Karpas-422 (cell line): ENCODE measurements at regions not wholly inside any gene's neighbourhood (a gene's known extent, or its start where the extent isn't known, plus 50 kb on each side); places are given as distances from the start of the nearest gene placed in this dataset.

Source experiments
- DNase-seq: peaks from one replicate; pipeline ENCODE4 v3.0.0-alpha.2; 2015
- H2AFZ ChIP-seq: fragments of 200-600 bp; sonication (generic); 2 replicates; pipeline ENCODE4 v1.6.1; 2014; ENCODE audit warnings: antibody characterized with exemption, low read length, mixed read lengths
- H3K27ac ChIP-seq: fragments of 200-600 bp; sonication (generic); 2 replicates; pipeline ENCODE4 v1.5.1; 2014; ENCODE audit warnings: mild to moderate bottlenecking, low read length, moderate library complexity
- H3K27me3 ChIP-seq: fragments of 200-600 bp; sonication (generic); 2 replicates; pipeline ENCODE4 v1.6.1; 2014; ENCODE audit warnings: low read length, mixed read lengths
- H3K36me3 ChIP-seq: fragments of 200-600 bp; sonication (generic); 2 replicates; pipeline ENCODE4 v1.6.1; 2014; ENCODE audit warnings: low read length, mixed read lengths; ENCODE audit not compliant: insufficient read depth
- H3K4me1 ChIP-seq: fragments of 200-600 bp; sonication (generic); 2 replicates; pipeline ENCODE4 v1.6.1; 2014; ENCODE audit warnings: mild to moderate bottlenecking, low read length, mixed read lengths
- H3K4me2 ChIP-seq: fragments of 200-600 bp; sonication (generic); 2 replicates; pipeline ENCODE4 v1.6.1; 2014; ENCODE audit warnings: low read length, low read depth, mild to moderate bottlenecking; ENCODE audit not compliant: poor library complexity, severe bottlenecking
- H3K4me3 ChIP-seq: fragments of 200-600 bp; sonication (generic); 2 replicates; pipeline ENCODE4 v1.5.1; 2014; ENCODE audit warnings: mild to moderate bottlenecking, antibody characterized with exemption, low read length, mixed read lengths
- H3K79me2 ChIP-seq: fragments of 200-600 bp; sonication (generic); 2 replicates; pipeline ENCODE4 v1.6.1; 2014; ENCODE audit warnings: mild to moderate bottlenecking, low read length, mixed read lengths
- H3K9ac ChIP-seq: fragments of 200-600 bp; sonication (generic); 2 replicates; pipeline ENCODE4 v1.6.0; 2014; ENCODE audit warnings: low read length
- H3K9me2 ChIP-seq: fragments of 200-600 bp; sonication (generic), shearing (Covaris generic); replicated peaks from 2 replicates; pipeline ENCODE4 v1.6.0; 2014; ENCODE audit warnings: mild to moderate bottlenecking, low read length, moderate library complexity; ENCODE audit not compliant: insufficient read depth
- H3K9me3 ChIP-seq: fragments of 300-700, 200-600 bp; sonication (generic); 2 replicates; pipeline ENCODE4 v1.6.1; 2014; ENCODE audit warnings: low read length, mixed read lengths
- H4K20me1 ChIP-seq: fragments of 200-600 bp; sonication (generic); 2 replicates; pipeline ENCODE4 v1.6.1; 2014; ENCODE audit warnings: mild to moderate bottlenecking, antibody characterized with exemption, low read length, low read depth; ENCODE audit not compliant: insufficient read depth

DNA sequence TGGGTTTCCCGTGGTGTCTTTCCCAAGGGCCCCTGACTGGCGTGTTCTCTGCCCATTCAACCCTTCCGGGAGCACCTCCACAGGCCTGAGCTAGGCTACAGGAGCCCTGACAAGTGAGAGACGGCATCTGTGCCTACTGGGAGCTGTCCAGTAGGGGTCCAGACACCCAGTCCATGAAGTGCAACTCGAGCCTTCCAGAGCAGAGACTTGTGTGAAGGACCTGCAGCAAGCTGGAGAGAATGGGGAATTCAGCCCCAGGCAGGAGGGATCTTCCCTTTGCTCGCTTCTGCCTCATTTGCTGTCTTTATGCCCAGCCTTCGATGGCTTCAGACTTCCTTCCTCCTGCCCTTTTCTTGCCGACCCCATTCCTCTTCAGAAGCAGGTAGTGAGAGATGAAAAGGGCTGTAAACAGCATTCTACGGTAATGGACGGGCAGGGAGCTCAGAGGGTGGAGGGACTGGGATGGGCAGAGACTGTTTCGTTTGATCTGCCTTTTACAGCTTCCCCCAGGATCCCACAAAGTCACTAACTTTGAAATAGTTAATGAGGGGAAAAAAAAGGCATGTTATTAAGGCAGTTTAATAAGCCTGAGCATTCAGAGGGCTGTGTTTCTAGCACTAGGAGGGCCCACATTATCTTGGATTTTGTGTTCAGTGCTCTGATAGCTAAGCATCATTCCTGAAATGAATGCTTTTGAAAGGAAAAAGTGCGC, 327.6 kb downstream of the FGF9 start:
- H3K9ac ChIP-seq = no peak overlapping the region
- H4K20me1 ChIP-seq = no peaks in the 10 kb centered on the region
- no peaks in the 10 kb centered on the region for H3K36me3 ChIP-seq
- DNase-seq = no peak
- H3K27me3 ChIP-seq = no peaks in the 10 kb centered on the region
- H3K9me2 ChIP-seq = no peaks in the 10 kb centered on the region
- H2AFZ ChIP-seq = no peak overlapping the region
- no peaks in the 10 kb centered on the region for H3K9me3 ChIP-seq
- H3K27ac ChIP-seq = no peak overlapping the region
- H3K79me2 ChIP-seq = no peaks in the 10 kb centered on the region
- H3K4me2 ChIP-seq = no peak overlapping the region
- H3K4me3 ChIP-seq = no peak overlapping the region
- no peaks in the 10 kb centered on the region for H3K4me1 ChIP-seq

DNA sequence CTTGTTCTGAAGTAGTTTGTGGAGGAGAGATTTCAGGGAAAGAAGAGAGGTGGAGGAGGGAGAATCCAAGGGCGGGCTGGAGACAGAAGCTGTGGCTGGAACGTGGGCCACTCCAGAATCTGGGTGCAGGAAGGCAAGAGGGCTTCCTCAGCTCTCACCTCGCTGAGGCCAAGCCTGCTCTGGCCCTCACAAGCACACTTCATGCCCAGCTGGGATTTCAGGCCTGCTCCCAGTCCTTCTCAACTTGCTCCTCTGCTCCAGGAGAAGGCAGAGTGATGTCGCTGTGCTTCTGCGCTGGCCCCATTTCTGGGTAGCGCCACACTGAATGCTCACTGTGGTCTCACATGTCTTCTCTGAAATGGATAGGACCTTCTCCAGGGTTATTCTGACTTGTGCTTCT, 328.8 kb downstream of the FGF9 start:
- Histone ChIP-seq H4K20me1 (no peaks in the 10 kb centered on the region), H3K27ac (no peak overlapping the region), H3K79me2 (no peaks in the 10 kb centered on the region), H3K4me1 (no peaks in the 10 kb centered on the region), H3K9ac (no peak overlapping the region), H3K27me3 (no peaks in the 10 kb centered on the region), H3K9me3 (no peaks in the 10 kb centered on the region), H2AFZ (no peak overlapping the region), H3K4me2 (no peak overlapping the region), H3K36me3 (no peaks in the 10 kb centered on the region), H3K4me3 (no peak overlapping the region), H3K9me2 (no peaks in the 10 kb centered on the region)
- no peak for DNase-seq

DNA sequence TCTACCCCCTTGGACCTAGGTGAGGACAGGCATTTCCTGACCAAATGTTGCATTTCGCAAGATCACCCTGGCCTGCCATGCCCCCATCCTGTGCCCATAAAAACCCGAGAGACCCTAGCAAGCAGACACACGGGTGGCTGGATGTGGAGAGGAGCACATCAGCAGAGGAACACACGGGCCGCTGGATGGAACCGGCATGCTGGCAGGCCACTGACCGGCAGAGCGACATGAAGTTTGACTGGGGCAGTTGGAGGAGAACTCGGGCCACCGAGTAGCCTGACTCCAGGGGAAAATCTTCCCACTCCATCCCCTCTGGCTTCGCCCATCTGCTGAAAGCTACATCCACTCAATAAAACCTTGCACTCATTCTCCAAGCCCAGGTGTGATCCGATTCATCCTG, 329.3 kb downstream of the FGF9 start:
- H3K9me2 ChIP-seq = no peaks in the 10 kb centered on the region
- no peak overlapping the region for H2AFZ ChIP-seq
- H3K9me3 ChIP-seq = no peaks in the 10 kb centered on the region
- no peaks in the 10 kb centered on the region for H4K20me1 ChIP-seq
- no peak for DNase-seq
- H3K79me2 ChIP-seq = no peaks in the 10 kb centered on the region
- no peak overlapping the region for H3K9ac ChIP-seq
- H3K4me3 ChIP-seq = no peak overlapping the region
- no peaks in the 10 kb centered on the region for H3K36me3 ChIP-seq
- no peak overlapping the region for H3K4me2 ChIP-seq
- no peaks in the 10 kb centered on the region for H3K27me3 ChIP-seq
- H3K27ac ChIP-seq = no peak overlapping the region
- no peaks in the 10 kb centered on the region for H3K4me1 ChIP-seq

DNA sequence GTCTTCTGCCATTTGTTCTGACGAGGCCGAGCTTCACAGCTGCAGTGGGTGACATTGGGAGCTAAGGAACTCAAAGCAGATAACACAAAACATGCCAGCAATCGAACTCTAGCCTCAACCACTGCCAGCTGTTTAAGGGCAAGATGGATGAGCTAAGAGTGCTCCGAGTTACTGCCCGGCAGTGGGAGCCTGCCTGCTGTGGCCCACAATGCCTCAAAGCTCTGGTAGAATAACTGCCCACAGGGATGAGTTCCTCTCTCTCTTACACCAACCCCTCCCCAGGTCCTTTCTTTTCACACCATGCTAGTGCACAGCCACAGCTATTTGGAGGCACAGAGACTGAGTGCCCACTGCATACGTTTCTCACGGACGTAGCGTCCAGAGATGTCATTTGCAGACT, 330.5 kb downstream of the FGF9 start:
- Histone ChIP-seq H4K20me1 (no peaks in the 10 kb centered on the region), H3K79me2 (no peaks in the 10 kb centered on the region), H3K27me3 (no peaks in the 10 kb centered on the region), H3K4me1 (no peaks in the 10 kb centered on the region), H3K9me3 (no peaks in the 10 kb centered on the region), H2AFZ (no peak overlapping the region), H3K27ac (no peak overlapping the region), H3K4me3 (no peak overlapping the region), H3K36me3 (no peaks in the 10 kb centered on the region), H3K9me2 (no peaks in the 10 kb centered on the region), H3K4me2 (no peak overlapping the region), H3K9ac (no peak overlapping the region)
- no peak for DNase-seq

DNA sequence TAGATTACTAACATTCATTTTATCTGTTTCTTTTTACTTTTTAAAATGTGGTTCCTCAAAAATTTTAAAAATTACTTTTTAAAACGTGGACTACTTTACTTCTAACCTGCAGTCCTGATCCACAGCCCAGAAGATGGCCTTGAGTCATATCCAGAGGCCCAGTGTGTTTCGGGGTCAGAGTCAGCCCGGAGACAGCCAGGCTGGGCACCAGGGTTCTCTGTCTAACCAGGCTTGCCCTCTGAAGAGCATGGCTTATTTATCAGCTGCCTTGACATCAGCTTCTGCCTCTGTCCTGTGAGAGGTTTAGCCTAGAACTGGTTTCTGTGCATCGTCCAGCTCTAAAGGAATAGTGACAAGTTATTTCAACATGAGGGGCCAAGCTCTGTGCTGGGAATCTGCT, 332.0 kb downstream of the FGF9 start:
- no peak overlapping the region for H3K27ac ChIP-seq
- no peaks in the 10 kb centered on the region for H3K9me3 ChIP-seq
- H3K36me3 ChIP-seq = no peaks in the 10 kb centered on the region
- H2AFZ ChIP-seq = no peak overlapping the region
- no peaks in the 10 kb centered on the region for H3K9me2 ChIP-seq
- no peak overlapping the region for H3K9ac ChIP-seq
- H3K4me2 ChIP-seq = no peak overlapping the region
- H3K79me2 ChIP-seq = no peaks in the 10 kb centered on the region
- H3K27me3 ChIP-seq = no peaks in the 10 kb centered on the region
- no peaks in the 10 kb centered on the region for H4K20me1 ChIP-seq
- H3K4me1 ChIP-seq = no peaks in the 10 kb centered on the region
- DNase-seq = no peak
- no peak overlapping the region for H3K4me3 ChIP-seq

DNA sequence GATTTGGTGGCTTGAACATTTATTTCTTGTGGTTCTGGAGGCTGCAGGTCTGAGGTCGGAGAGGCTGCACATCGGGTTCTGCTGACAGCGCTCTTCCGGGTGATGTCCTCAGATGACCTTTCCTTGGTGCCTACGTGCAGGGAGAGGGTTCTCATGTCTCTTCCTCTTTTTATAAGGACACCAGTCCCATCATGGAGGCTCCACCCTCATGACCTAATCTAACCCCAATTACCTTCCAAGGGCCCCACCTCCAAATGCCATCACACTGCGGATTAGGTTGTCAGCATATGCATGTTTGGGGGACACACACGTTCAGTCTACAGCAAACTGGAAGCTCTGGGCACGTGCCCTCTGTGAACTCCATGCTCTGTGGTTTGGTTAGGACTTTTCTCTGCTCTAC, 338.6 kb downstream of the FGF9 start:
- Histone ChIP-seq H3K79me2 (no peaks in the 10 kb centered on the region), H3K4me2 (no peak overlapping the region), H3K27me3 (no peaks in the 10 kb centered on the region), H3K9me2 (no peaks in the 10 kb centered on the region), H3K36me3 (no peaks in the 10 kb centered on the region), H3K27ac (no peak overlapping the region), H3K4me3 (no peak overlapping the region), H3K4me1 (no peaks in the 10 kb centered on the region), H3K9me3 (no peaks in the 10 kb centered on the region), H4K20me1 (no peaks in the 10 kb centered on the region), H2AFZ (no peak overlapping the region), H3K9ac (no peak overlapping the region)
- DNase-seq = no peak

DNA sequence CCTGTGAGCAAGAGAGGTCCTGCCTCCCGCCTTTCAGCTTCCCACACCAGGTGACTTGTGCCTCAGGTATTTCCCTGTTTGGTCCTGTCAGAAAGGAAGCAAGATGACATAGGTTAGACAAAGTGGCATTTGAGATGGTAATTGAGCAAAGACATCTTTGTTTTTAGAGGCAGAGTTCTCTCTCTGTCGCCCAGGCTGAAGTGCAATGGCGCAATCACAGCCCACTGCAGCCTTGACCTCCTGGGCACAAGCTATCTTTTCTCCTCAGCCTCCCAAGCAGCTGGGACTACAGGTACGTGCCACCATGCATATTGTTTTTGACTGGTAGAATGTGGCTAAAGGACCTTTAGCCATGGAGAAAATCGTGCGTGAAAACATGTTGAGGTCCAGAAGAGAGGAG, 339.1 kb downstream of the FGF9 start:
- Histone ChIP-seq H3K9me3 (no peaks in the 10 kb centered on the region), H3K9ac (no peak overlapping the region), H3K4me2 (no peak overlapping the region), H3K27me3 (no peaks in the 10 kb centered on the region), H3K79me2 (no peaks in the 10 kb centered on the region), H3K9me2 (no peaks in the 10 kb centered on the region), H3K27ac (no peak overlapping the region), H2AFZ (no peak overlapping the region), H3K4me3 (no peak overlapping the region), H4K20me1 (no peaks in the 10 kb centered on the region), H3K4me1 (no peaks in the 10 kb centered on the region), H3K36me3 (no peaks in the 10 kb centered on the region)
- no peak for DNase-seq

DNA sequence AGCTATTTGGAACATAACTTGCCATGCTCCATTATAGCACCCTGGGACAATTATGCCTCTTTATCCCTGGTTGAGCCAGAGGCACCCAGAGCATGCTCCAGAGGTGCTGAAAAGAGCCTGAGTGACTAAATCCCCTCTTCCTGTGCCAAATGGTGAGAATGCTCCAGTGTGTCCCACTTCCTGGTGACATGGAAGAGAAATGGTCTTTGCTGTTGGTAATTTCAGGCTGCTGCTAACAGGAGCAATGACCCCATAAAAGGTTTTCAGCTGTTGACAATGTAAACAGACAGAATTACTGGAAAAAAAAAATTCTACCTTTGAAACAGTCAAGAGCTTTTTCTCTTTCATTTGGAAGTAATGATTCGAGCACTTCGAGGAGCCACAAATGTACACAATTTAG, 341.8 kb downstream of the FGF9 start:
- Histone ChIP-seq H3K27ac (no peak overlapping the region), H3K27me3 (no peaks in the 10 kb centered on the region), H3K9me3 (no peaks in the 10 kb centered on the region), H3K4me3 (no peak overlapping the region), H3K9ac (no peak overlapping the region), H3K4me2 (no peak overlapping the region), H2AFZ (no peak overlapping the region), H3K79me2 (no peaks in the 10 kb centered on the region), H3K4me1 (no peaks in the 10 kb centered on the region), H3K36me3 (no peaks in the 10 kb centered on the region), H3K9me2 (no peaks in the 10 kb centered on the region), H4K20me1 (no peaks in the 10 kb centered on the region)
- no peak for DNase-seq

DNA sequence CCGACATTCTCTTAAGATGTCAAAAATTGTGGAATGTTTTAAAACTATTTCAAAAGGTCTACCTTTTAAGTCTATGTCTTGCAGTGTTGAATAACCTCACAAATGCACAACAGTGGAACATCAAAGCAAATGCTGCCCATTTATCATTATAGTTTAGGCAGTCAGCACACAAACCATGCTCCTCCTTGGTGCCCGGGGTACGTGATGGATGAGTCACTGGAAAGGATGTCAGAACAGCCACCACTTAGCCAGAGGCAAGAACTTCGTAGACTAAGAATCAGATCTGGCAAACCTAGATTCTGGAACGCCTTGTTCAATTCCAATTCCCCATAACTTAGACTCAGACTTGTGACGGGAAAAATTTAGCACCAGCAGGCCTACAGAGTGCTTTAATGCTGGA, 343.6 kb downstream of the FGF9 start:
- no peaks in the 10 kb centered on the region for H3K4me1 ChIP-seq
- H3K9ac ChIP-seq = no peak overlapping the region
- no peaks in the 10 kb centered on the region for H3K9me2 ChIP-seq
- H3K4me3 ChIP-seq = no peak overlapping the region
- DNase-seq = no peak
- H3K9me3 ChIP-seq = no peaks in the 10 kb centered on the region
- no peak overlapping the region for H3K4me2 ChIP-seq
- H2AFZ ChIP-seq = no peak overlapping the region
- H3K79me2 ChIP-seq = no peaks in the 10 kb centered on the region
- H4K20me1 ChIP-seq = no peaks in the 10 kb centered on the region
- H3K27ac ChIP-seq = no peak overlapping the region
- H3K27me3 ChIP-seq = no peaks in the 10 kb centered on the region
- H3K36me3 ChIP-seq = no peaks in the 10 kb centered on the region
